Nephron (organoid): ENCODE measurements at regions not wholly inside any gene's neighbourhood (a gene's known extent, or its start where the extent isn't known, plus 50 kb on each side); places are given as distances from the start of the nearest gene placed in this dataset.

Experiments used
- H3K27ac Mint-ChIP-seq, 3 experiments: 2 replicates each; pipeline ENCODE4 v1.8.0; 2020; ENCODE audit warnings: mixed read lengths in 3 of 3, mild to moderate bottlenecking in 2 of 3, moderate library complexity in 1 of 3
- H3K27me3 Mint-ChIP-seq: 2 replicates; pipeline ENCODE4 v1.8.0; 2021; ENCODE audit warnings: low read depth, mild to moderate bottlenecking, moderate library complexity, mixed read lengths
- H3K36me3 Mint-ChIP-seq: 2 replicates; pipeline ENCODE4 v1.8.0; 2020; ENCODE audit warnings: low read depth, mixed read lengths
- H3K4me1 Mint-ChIP-seq: 2 replicates; pipeline ENCODE4 v1.8.0; 2020; ENCODE audit warnings: mixed read lengths
- H3K4me3 Mint-ChIP-seq, 3 experiments: 2 replicates each; pipeline ENCODE4 v1.8.0; 2020; ENCODE audit warnings: mild to moderate bottlenecking in 3 of 3, mixed read lengths in 3 of 3, moderate library complexity in 2 of 3
- H3K9me3 Mint-ChIP-seq: 2 replicates; pipeline ENCODE4 v1.8.0; 2020; ENCODE audit warnings: mixed read lengths
- TF ChIP-seq, protein P1 (sequence below), 3 experiments: fragments of 200-600 bp; sonication (generic); IDR thresholded peaks; one replicate each; pipeline ENCODE4 v1.5.0; 2021; ENCODE audit warnings: antibody characterized with exemption in 3 of 3; ENCODE audit not compliant: unreplicated experiment in 3 of 3

DNA sequence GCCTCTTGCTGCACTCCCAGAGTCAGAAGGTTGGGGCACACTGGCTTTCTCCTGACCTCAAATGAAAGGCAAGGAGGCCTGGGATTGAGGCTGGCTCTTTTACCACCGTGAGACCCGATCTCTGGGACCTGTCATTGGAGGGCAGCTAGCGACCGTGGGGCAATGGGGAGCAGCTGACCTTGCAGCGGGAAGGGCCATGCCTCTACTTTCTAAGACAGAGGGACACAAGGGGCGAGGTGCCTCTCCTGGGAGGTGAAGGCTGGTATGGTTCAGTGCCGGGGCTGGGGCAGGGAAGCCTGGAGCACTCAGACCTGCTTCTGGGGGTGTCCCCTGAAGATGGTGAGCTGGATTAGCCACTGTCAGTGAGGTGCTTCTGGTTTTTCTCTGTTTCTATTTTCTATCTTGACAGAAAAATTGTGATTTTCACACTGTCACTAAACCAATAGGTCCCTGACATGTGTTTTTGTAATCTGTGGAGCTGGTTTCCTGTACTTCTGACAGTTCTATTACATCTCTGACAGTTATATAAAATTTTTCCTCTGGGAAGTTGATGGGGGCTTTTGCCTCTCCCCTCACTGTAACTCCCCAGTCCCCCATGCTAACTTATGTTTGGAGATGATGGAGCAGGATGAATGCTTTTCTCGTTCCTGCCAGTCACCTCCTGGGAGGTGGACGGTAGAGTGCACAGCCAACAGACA lies 340.8 kb downstream of the RPS24 start:
- H3K4me1 Mint-ChIP-seq, result peaks cover 56% of the 10 kb centered on the region
- H3K27me3 Mint-ChIP-seq, result peaks cover 37% of the 10 kb centered on the region
- H3K4me3 Mint-ChIP-seq, result no peak overlapping the region
- H3K36me3 Mint-ChIP-seq, result no peaks in the 10 kb centered on the region
- peaks cover 5% of the 10 kb centered on the region for H3K9me3 Mint-ChIP-seq
- TF ChIP-seq, protein P1, sequence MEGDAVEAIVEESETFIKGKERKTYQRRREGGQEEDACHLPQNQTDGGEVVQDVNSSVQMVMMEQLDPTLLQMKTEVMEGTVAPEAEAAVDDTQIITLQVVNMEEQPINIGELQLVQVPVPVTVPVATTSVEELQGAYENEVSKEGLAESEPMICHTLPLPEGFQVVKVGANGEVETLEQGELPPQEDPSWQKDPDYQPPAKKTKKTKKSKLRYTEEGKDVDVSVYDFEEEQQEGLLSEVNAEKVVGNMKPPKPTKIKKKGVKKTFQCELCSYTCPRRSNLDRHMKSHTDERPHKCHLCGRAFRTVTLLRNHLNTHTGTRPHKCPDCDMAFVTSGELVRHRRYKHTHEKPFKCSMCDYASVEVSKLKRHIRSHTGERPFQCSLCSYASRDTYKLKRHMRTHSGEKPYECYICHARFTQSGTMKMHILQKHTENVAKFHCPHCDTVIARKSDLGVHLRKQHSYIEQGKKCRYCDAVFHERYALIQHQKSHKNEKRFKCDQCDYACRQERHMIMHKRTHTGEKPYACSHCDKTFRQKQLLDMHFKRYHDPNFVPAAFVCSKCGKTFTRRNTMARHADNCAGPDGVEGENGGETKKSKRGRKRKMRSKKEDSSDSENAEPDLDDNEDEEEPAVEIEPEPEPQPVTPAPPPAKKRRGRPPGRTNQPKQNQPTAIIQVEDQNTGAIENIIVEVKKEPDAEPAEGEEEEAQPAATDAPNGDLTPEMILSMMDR (IDR thresholded peaks at IDR 0.05; ENCODE audit: unreplicated experiment in 3 of 3), result no peak
- H3K27ac Mint-ChIP-seq, result peak overlapping the region in 2 of 3 experiments; percentile 15 to 42

DNA sequence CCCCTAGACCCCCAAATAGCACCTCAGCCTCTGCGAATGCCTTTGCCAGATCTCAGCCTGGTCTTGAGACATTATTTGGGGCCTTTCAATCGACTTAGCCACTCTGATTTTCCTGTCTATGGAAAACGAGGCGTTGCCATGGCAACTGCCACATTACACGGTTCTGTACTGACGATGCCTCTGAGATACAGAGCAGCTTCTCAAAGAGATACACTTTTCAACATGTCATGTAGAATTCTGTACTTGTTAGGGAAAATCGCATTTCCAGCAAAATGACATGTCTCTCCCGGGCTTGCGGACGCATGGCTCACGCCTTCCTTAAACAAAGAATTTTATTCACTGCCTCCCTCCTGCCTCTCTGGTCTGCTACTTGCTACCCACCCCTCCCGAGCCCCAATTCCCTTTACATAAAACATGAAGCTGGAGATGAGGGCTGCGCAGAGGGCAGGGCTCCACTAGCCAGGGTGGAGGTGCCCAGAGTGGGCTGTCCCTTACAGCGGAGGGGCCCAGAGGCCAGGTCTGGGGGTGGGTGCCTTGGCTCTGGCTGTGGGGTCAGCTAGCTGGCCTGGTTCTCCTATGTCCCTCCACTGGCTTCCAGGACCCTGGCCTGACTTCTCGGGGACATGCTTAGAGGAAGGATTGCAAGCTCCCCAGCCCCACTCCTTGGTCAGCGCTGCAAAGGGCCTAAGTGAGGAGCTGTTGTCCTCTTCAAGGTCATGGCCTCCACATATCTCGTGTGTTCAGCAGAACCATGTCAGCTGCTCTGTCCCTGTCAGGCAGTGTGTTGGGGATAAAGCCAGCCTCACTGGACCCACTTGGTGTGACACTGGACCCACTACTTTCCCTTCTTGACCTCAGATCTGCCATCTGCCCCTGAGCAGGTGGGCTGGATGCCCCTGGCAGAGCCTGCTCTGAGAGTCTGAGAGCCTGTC lies 342.5 kb downstream of the RPS24 start:
- H3K36me3 Mint-ChIP-seq, result no peaks in the 10 kb centered on the region
- H3K4me1 Mint-ChIP-seq, result peaks cover 40% of the 10 kb centered on the region
- no peak overlapping the region for H3K4me3 Mint-ChIP-seq
- peak overlapping the region in 2 of 3 experiments; percentile 78 to 84 for H3K27ac Mint-ChIP-seq
- TF ChIP-seq, protein P1 (IDR thresholded peaks at IDR 0.05; ENCODE audit: unreplicated experiment in 3 of 3), result no peak
- H3K9me3 Mint-ChIP-seq, result peaks cover 5% of the 10 kb centered on the region
- H3K27me3 Mint-ChIP-seq, result peaks cover 31% of the 10 kb centered on the region

DNA sequence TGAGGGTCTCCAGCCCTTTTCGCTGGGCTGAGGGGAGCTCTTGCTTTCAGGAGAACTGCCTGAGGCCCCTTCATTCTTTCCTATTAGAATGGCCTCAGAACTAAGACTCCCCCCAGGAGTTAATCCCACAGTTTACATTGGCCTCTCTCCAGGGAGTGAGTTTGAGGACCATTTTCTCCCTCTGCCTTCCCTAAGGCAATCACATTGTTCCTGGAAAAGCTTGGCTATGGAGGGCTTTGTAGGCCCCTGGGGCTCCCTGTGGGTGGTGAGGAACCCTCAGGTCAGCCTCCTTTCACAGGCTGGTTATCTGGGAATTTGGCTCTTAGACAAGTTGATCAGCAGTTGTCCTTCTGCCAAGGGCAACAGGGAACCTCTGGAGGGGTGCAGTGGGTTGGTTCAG lies 343.7 kb downstream of the RPS24 start:
- H3K27me3 Mint-ChIP-seq, result peaks cover 35% of the 10 kb centered on the region

DNA sequence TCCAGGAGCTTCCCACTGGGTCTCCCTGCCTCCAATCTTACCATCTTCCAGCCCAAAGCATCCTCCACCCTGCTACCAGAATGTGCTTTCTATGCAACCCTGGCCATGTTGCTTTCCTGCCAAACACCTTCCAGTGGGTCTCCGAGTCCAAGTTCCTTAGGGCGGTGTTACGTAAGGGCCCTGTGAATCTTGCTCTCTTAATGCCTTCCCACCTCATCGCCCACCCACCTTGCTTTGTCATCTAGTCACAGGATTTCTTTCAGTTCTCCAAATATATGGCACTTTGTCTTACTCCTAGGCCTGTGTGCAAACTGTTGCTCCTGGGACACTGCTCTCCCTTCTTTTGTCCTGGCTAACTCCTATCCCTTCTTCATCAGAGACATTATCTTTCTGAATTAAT lies 344.5 kb downstream of the RPS24 start:
- Mint-ChIP-seq H3K27me3 (peaks cover 35% of the 10 kb centered on the region), H3K36me3 (no peaks in the 10 kb centered on the region), H3K27ac (peak overlapping the region; percentile 38 to 84 (median 78)), H3K9me3 (peaks cover 5% of the 10 kb centered on the region), H3K4me3 (no peak overlapping the region), H3K4me1 (peaks cover 30% of the 10 kb centered on the region)
- TF ChIP-seq, protein P1 (IDR thresholded peaks at IDR 0.05; ENCODE audit: unreplicated experiment in 3 of 3), result no peak

More for the DNA sequence above, 343.7 kb downstream of the RPS24 start:
- TF ChIP-seq, protein P1 (IDR thresholded peaks at IDR 0.05; ENCODE audit: unreplicated experiment in 3 of 3), result no peak
- Mint-ChIP-seq H3K9me3 (peaks cover 5% of the 10 kb centered on the region), H3K4me1 (peaks cover 33% of the 10 kb centered on the region), H3K36me3 (no peaks in the 10 kb centered on the region), H3K27ac (peak overlapping the region; percentile 56 to 84 (median 78)), H3K4me3 (no peak overlapping the region)

DNA sequence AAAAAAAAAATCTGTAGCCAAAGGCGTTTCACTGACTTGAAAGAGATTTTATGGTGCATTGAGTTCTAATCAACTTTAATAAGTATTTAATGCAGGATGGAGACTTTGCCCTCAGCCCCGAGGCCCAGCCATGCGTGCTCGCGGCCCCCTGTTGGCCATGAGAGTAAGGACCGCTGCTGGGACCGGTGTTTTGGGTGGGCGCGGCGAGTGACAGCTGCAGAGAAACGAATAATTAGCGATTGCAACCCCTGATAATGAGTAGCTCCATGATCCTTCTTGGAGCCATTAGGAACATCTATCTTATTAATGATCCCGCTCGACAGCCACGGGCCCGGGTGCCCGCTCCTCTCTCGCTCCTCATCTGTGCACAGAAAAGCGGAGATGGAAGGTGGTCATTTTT lies 347.4 kb downstream of the RPS24 start:
- peak overlapping the region in 1 of 3 experiments; percentile 21 for H3K27ac Mint-ChIP-seq
- peaks cover 5% of the 10 kb centered on the region for H3K9me3 Mint-ChIP-seq
- H3K27me3 Mint-ChIP-seq, result peaks cover 30% of the 10 kb centered on the region
- H3K4me1 Mint-ChIP-seq, result peaks cover 30% of the 10 kb centered on the region
- H3K36me3 Mint-ChIP-seq, result no peaks in the 10 kb centered on the region
- no peak overlapping the region for H3K4me3 Mint-ChIP-seq
- TF ChIP-seq, protein P1 (IDR thresholded peaks at IDR 0.05; ENCODE audit: unreplicated experiment in 3 of 3), result peak; percentile 39 to 45 (median 44)
